ENCODE measurements at regions not wholly inside any gene's neighbourhood (a gene's known extent, or its start where the extent isn't known, plus 50 kb on each side); places are given as distances from the start of the nearest gene placed in this dataset.
A peak's percentile ranks its signal among the peaks of the same experiment; 100 is the strongest.
"Not testable (repeated sequence)": the region's sequence is repeated elsewhere in the genome, so short reads cannot be mapped to it uniquely, and the experiment has no call there.

- DNase-seq (ENCODE audit: low spot score), result no peak
These were observed 893.3 kb upstream of the MDGA2 start for GRCh38 chr14:48568688-48569087.

GRCh38 chr14:48568252-48568651 is 892.8 kb upstream of the MDGA2 start:
- no peak for DNase-seq (ENCODE audit: low spot score)

GRCh38 chr14:48563489-48563888 is 888.1 kb upstream of the MDGA2 start:
- DNase-seq (ENCODE audit: low spot score), result peak; percentile 32

- DNase-seq (ENCODE audit: low spot score), result not testable (repeated sequence)
These were observed 886.0 kb upstream of the MDGA2 start for GRCh38 chr14:48561438-48561837.

GRCh38 chr14:48560421-48560820 is 885.0 kb upstream of the MDGA2 start:
- DNase-seq (ENCODE audit: low spot score), result no peak

- DNase-seq (ENCODE audit: low spot score), result no peak
These were observed 878.0 kb upstream of the MDGA2 start for GRCh38 chr14:48553443-48553842.

GRCh38 chr14:48546996-48547395 is 871.6 kb upstream of the MDGA2 start:
- no peak for DNase-seq (ENCODE audit: low spot score)

- no peak for DNase-seq (ENCODE audit: low spot score)
These were observed 862.2 kb upstream of the MDGA2 start for GRCh38 chr14:48537600-48537999.

- DNase-seq (ENCODE audit: low spot score), result no peak
These were observed 860.9 kb upstream of the MDGA2 start for GRCh38 chr14:48536318-48536717.

GRCh38 chr14:48527832-48528231 is 852.4 kb upstream of the MDGA2 start:
- DNase-seq (ENCODE audit: low spot score), result no peak

GRCh38 chr14:48526307-48526706 is 850.9 kb upstream of the MDGA2 start:
- DNase-seq (ENCODE audit: low spot score), result no peak

GRCh38 chr14:48504921-48505320 is 829.5 kb upstream of the MDGA2 start:
- DNase-seq (ENCODE audit: low spot score), result no peak

- no peak for DNase-seq (ENCODE audit: low spot score)
These were observed 815.4 kb upstream of the MDGA2 start for GRCh38 chr14:48490756-48491155.

- no peak for DNase-seq (ENCODE audit: low spot score)
These were observed 798.5 kb upstream of the MDGA2 start for GRCh38 chr14:48473944-48474343.

GRCh38 chr14:48456051-48456450 is 780.6 kb upstream of the MDGA2 start:
- DNase-seq (ENCODE audit: low spot score), result no peak

GRCh38 chr14:48454887-48455286 is 779.5 kb upstream of the MDGA2 start:
- DNase-seq (ENCODE audit: low spot score), result no peak

- DNase-seq (ENCODE audit: low spot score), result no peak
These were observed 777.1 kb upstream of the MDGA2 start for GRCh38 chr14:48452437-48452995.

- DNase-seq (ENCODE audit: low spot score), result no peak
These were observed 759.8 kb upstream of the MDGA2 start for GRCh38 chr14:48435221-48435620.

- DNase-seq (ENCODE audit: low spot score), result no peak
These were observed 755.4 kb upstream of the MDGA2 start for GRCh38 chr14:48430805-48431204.

GRCh38 chr14:48429512-48429911 is 754.1 kb upstream of the MDGA2 start:
- DNase-seq (ENCODE audit: low spot score), result no peak

GRCh38 chr14:48417715-48418500 is 742.5 kb upstream of the MDGA2 start:
- no peak for DNase-seq (ENCODE audit: low spot score)

- DNase-seq (ENCODE audit: low spot score), result no peak
These were observed 725.9 kb upstream of the MDGA2 start for GRCh38 chr14:48401321-48401720.

- peak; percentile 37 for DNase-seq (ENCODE audit: low spot score)
These were observed 723.4 kb upstream of the MDGA2 start for GRCh38 chr14:48398675-48399282.
